Effector memory CD8-positive, alpha-beta T cell (primary cell): ENCODE measurements at regions not wholly inside any gene's neighbourhood (a gene's known extent, or its start where the extent isn't known, plus 50 kb on each side); places are given as distances from the start of the nearest gene placed in this dataset.

ENCODE experiments used
- ATAC-seq: fragments of 150-1000 bp; cut with Tn5 transposase; replicated peaks from 2 replicates; pipeline ENCODE4 v1.10.0; 2021; ENCODE audit warnings: mild to moderate bottlenecking, moderate library complexity
- DNase-seq, 3 experiments: peaks; one replicate each; pipeline ENCODE4 v3.0.0; 2021
- H3K27ac Mint-ChIP-seq, 2 donors: one replicate each; pipeline ENCODE4 v1.8.0; 2022; ENCODE audit warnings: mild to moderate bottlenecking in 2 of 2, mixed read lengths in 2 of 2, moderate library complexity in 2 of 2
- H3K27me3 Mint-ChIP-seq, 2 donors: one replicate each; pipeline ENCODE4 v1.8.0; 2022; ENCODE audit warnings: mixed read lengths in 2 of 2
- H3K36me3 Mint-ChIP-seq: one replicate; pipeline ENCODE4 v1.8.0; 2022; ENCODE audit warnings: mild to moderate bottlenecking, moderate library complexity, mixed read lengths; ENCODE audit not compliant: insufficient read depth
- H3K4me1 Mint-ChIP-seq, 2 donors: one replicate each; pipeline ENCODE4 v1.8.0; 2022; ENCODE audit warnings: low read depth in 2 of 2, mixed read lengths in 2 of 2
- H3K4me3 Mint-ChIP-seq, 2 donors: one replicate each; pipeline ENCODE4 v1.8.0; 2022; ENCODE audit warnings: mild to moderate bottlenecking in 2 of 2, mixed read lengths in 2 of 2, moderate library complexity in 2 of 2
- H3K9me3 Mint-ChIP-seq, 2 donors: one replicate each; pipeline ENCODE4 v1.8.0; 2022; ENCODE audit warnings: mixed read lengths in 2 of 2

DNA sequence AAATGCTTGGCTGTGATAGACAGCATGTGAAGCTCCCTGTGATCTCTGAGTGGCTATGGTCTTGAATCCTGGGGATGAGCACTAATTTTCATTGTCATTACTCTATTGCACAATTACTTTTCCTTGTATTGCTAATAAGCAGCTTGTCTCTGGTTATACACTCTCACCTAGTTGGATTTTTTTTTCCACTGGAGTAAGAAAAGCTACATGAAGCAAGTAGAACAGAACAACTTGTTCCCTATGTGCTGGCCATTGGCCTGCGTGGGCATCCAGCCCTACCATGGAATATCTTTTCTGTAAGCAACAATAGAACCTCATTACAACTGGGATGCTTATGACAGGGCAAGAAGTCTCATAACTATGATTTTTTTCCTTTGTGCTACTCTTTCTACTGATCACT lies 807.4 kb downstream of the TNS3 start:
- Mint-ChIP-seq H3K36me3 (no peaks in the 10 kb centered on the region), H3K4me1 (no peaks in the 10 kb centered on the region), H3K27ac (no peak overlapping the region), H3K4me3 (no peak overlapping the region), H3K9me3 (peaks cover 13 to 32% of the 10 kb centered on the region in 2 donors), H3K27me3 (no peaks in the 10 kb centered on the region)
- no peak for DNase-seq
- ATAC-seq, result no peak

DNA sequence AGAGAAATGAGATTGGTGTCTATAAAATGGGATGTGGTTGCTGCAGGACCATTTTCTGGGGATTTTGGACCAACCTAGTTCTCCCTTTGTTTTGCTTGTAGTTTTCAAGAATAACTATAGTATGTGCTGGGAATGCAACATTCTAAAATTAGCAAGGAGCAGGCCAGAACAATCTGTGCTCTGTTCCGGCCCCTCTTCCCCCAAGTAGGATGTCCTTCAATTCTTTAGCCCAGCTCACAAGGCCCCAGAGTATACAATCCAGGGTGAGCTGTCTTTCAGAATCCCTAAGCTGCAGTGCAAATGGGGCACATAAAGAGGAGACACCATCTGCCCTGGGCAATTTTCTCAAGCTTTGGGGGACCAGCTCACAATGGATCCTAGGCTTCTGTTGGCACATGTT lies 809.1 kb downstream of the TNS3 start:
- Mint-ChIP-seq H3K4me3 (no peak overlapping the region), H3K4me1 (no peaks in the 10 kb centered on the region), H3K27ac (no peak overlapping the region), H3K9me3 (peaks cover 11 to 27% of the 10 kb centered on the region in 2 donors), H3K27me3 (no peaks in the 10 kb centered on the region), H3K36me3 (no peaks in the 10 kb centered on the region)
- DNase-seq (no peak), ATAC-seq (no peak)

DNA sequence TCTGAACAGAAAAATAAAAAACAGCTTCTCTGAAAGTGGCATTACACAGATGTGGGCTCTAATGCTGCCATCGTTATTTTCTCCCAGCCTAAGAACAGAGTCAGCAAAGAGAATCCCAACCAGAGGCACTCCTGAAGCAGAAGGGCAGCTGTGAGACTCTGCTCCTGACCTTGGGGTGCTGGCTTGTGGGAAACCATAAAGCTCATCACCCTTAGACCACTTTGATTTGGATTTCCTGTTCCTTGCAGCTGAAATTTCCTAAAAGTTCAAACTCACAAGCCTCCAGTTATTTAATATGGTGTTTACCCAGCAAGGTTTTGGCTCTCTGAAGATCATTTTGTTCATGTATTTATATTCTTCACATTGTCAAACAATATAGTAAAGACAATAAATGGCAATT lies 814.8 kb downstream of the TNS3 start:
- Mint-ChIP-seq H3K27ac (no peak overlapping the region), H3K27me3 (no peaks in the 10 kb centered on the region), H3K36me3 (no peaks in the 10 kb centered on the region), H3K4me3 (no peak overlapping the region), H3K9me3 (peaks cover 10 to 23% of the 10 kb centered on the region in 2 donors), H3K4me1 (no peaks in the 10 kb centered on the region)
- no peak for ATAC-seq
- DNase-seq, result no peak

- Mint-ChIP-seq H3K27ac (no peak overlapping the region), H3K27me3 (no peaks in the 10 kb centered on the region)
Observed at GRCh38 chr7:46764100-46764936, 817.6 kb downstream of the TNS3 start.

GRCh38 chr7:46763344-46763743 lies 818.6 kb downstream of the TNS3 start:
- no peaks in the 10 kb centered on the region for H3K27me3 Mint-ChIP-seq
- H3K27ac Mint-ChIP-seq, result no peak overlapping the region
- no peaks in the 10 kb centered on the region for H3K4me1 Mint-ChIP-seq
- H3K4me3 Mint-ChIP-seq, result no peak overlapping the region
- DNase-seq (no peak), ATAC-seq (no peak)
- H3K9me3 Mint-ChIP-seq, result peaks cover 8 to 11% of the 10 kb centered on the region in 2 donors
- H3K36me3 Mint-ChIP-seq, result no peaks in the 10 kb centered on the region

More at GRCh38 chr7:46764100-46764936, 817.6 kb downstream of the TNS3 start:
- Mint-ChIP-seq H3K36me3 (no peaks in the 10 kb centered on the region), H3K9me3 (peaks cover 11 to 17% of the 10 kb centered on the region in 2 donors), H3K4me1 (no peaks in the 10 kb centered on the region), H3K4me3 (no peak overlapping the region)
- DNase-seq (no peak), ATAC-seq (no peak)

DNA sequence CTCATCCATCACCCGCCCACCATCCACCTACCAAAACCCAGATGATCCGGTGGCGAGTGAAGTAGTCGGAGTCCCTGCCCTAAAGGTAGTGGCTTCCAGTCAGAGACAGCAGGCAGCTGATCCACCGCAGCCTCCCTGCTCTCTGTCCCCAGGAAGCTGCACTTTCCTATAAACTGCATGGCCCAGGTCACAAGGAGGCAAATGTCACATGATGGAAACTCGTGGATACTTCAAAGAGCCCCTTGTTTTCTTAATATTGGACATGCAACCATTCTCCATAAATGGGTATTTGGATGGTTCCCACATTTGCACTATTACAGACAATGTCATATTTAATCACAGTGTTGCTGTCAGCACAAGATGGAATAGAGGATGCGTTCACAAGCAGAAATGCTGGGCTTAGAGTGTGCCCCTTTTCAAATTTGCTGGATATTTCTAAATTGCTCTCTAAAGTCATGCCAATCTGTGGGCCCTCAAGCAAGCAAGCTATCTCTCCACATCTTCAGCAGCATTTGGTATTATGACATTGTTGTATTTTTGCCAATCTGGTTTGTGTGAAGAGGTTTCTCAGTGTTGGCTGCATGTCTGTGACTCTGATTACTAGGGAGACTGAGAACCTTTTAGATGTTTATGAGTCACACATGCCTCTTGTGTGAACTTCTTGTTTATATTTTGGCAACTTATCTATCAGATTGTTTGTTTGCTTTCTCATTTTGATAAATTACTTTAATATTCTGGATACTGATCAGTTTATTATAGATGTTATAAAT lies 822.0 kb downstream of the TNS3 start:
- no peak overlapping the region for H3K4me3 Mint-ChIP-seq
- H3K27ac Mint-ChIP-seq, result no peak overlapping the region
- H3K27me3 Mint-ChIP-seq, result no peaks in the 10 kb centered on the region
- H3K4me1 Mint-ChIP-seq, result no peaks in the 10 kb centered on the region
- DNase-seq (no peak), ATAC-seq (no peak)
- H3K9me3 Mint-ChIP-seq, result peaks cover 4 to 10% of the 10 kb centered on the region in 2 donors
- H3K36me3 Mint-ChIP-seq, result no peaks in the 10 kb centered on the region

DNA sequence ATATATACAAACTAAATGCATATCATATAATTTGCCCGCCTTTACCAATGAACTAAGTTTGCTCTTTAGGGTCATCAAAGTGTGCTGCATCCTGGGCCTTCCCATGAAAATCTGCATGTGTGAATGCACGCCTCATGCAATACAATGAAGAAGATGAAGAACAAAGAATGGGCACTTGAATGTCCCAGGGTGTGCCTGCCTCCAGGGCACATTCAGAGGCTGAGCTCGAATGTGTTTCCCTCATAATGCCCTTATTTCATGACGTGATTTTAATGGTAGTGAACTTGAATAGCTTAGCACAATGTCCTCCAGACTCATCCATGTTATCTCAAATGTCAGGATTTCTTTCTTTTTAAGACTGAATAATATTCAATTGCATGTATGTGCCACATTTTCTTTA lies 824.9 kb downstream of the TNS3 start:
- ATAC-seq, result no peak
- Mint-ChIP-seq H3K36me3 (no peaks in the 10 kb centered on the region), H3K4me1 (no peaks in the 10 kb centered on the region), H3K27me3 (no peaks in the 10 kb centered on the region), H3K4me3 (no peak overlapping the region), H3K9me3 (peaks cover 1 to 10% of the 10 kb centered on the region in 2 donors), H3K27ac (no peak overlapping the region)
- no peak for DNase-seq

GRCh38 chr7:46756256-46756655 lies 825.7 kb downstream of the TNS3 start:
- H3K27me3 Mint-ChIP-seq, result no peaks in the 10 kb centered on the region
- H3K9me3 Mint-ChIP-seq, result peaks cover 7 to 10% of the 10 kb centered on the region in 2 donors
- DNase-seq, result no peak
- H3K36me3 Mint-ChIP-seq, result no peaks in the 10 kb centered on the region
- no peak overlapping the region for H3K4me3 Mint-ChIP-seq
- no peaks in the 10 kb centered on the region for H3K4me1 Mint-ChIP-seq
- no peak for ATAC-seq
- H3K27ac Mint-ChIP-seq, result no peak overlapping the region

- H3K9me3 Mint-ChIP-seq, result peaks cover 10 to 14% of the 10 kb centered on the region in 2 donors
- DNase-seq, result no peak
- H3K36me3 Mint-ChIP-seq, result no peaks in the 10 kb centered on the region
- H3K4me1 Mint-ChIP-seq, result no peaks in the 10 kb centered on the region
- no peak overlapping the region for H3K27ac Mint-ChIP-seq
- no peak overlapping the region for H3K4me3 Mint-ChIP-seq
- no peaks in the 10 kb centered on the region for H3K27me3 Mint-ChIP-seq
- ATAC-seq, result no peak
Observed at GRCh38 chr7:46755120-46756034, 826.5 kb downstream of the TNS3 start.

GRCh38 chr7:46754140-46754720 lies 827.7 kb downstream of the TNS3 start:
- no peak overlapping the region for H3K4me3 Mint-ChIP-seq
- H3K36me3 Mint-ChIP-seq, result no peaks in the 10 kb centered on the region
- ATAC-seq (no peak), DNase-seq (no peak)
- H3K4me1 Mint-ChIP-seq, result no peaks in the 10 kb centered on the region
- H3K9me3 Mint-ChIP-seq, result peaks cover 11 to 19% of the 10 kb centered on the region in 2 donors
- H3K27ac Mint-ChIP-seq, result no peak overlapping the region
- H3K27me3 Mint-ChIP-seq, result no peaks in the 10 kb centered on the region

- Mint-ChIP-seq H3K4me3 (no peak overlapping the region), H3K27me3 (no peaks in the 10 kb centered on the region), H3K9me3 (peaks cover 11 to 19% of the 10 kb centered on the region in 2 donors), H3K4me1 (no peaks in the 10 kb centered on the region), H3K27ac (no peak overlapping the region), H3K36me3 (no peaks in the 10 kb centered on the region)
- ATAC-seq, result no peak
- DNase-seq, result no peak
Observed at GRCh38 chr7:46753662-46754061, 828.2 kb downstream of the TNS3 start.

GRCh38 chr7:46752881-46753366 lies 829.0 kb downstream of the TNS3 start:
- Mint-ChIP-seq H3K4me1 (no peaks in the 10 kb centered on the region), H3K27ac (no peak overlapping the region), H3K27me3 (no peaks in the 10 kb centered on the region), H3K9me3 (peaks cover 11 to 19% of the 10 kb centered on the region in 2 donors), H3K4me3 (no peak overlapping the region), H3K36me3 (no peaks in the 10 kb centered on the region)
- DNase-seq (no peak), ATAC-seq (no peak)
